Vagina (tissue), 2 donors: ENCODE measurements at regions not wholly inside any gene's neighbourhood (a gene's known extent, or its start where the extent isn't known, plus 50 kb on each side); places are given as distances from the start of the nearest gene placed in this dataset.

Experiments
- DNase-seq, 2 donors: peaks; one replicate each; pipeline ENCODE4 v3.0.0-alpha.2; 2017; ENCODE audit errors: extremely low spot score in 2 of 2
- H3K27ac ChIP-seq: fragments of 200-600 bp; sonication (generic); one replicate; pipeline ENCODE4 v1.5.1; 2019
- H3K27me3 ChIP-seq: fragments of 200-600 bp; sonication (generic); one replicate; pipeline ENCODE4 v1.5.1; 2019
- H3K36me3 ChIP-seq, 2 donors: fragments of 200-600 bp; sonication (generic); one replicate each; pipeline ENCODE4 v1.5.1; 2017 to 2019
- H3K4me1 ChIP-seq: fragments of 200-600 bp; sonication (generic); one replicate; pipeline ENCODE4 v1.5.1; 2019
- H3K4me3 ChIP-seq, 2 donors: fragments of 200-600 bp; sonication (generic); 1 replicate in 1 of 2; 2 replicates in 1 of 2; pipeline ENCODE4 v1.5.1; 2016 to 2019
- H3K9me3 ChIP-seq: fragments of 200-600 bp; sonication (generic); one replicate; pipeline ENCODE4 v1.5.1; 2019
- POLR2A ChIP-seq, 2 donors: fragments of 450-650 bp; IDR thresholded peaks; one replicate each; pipeline ENCODE4 v1.6.1; 2017; ENCODE audit warnings: antibody characterized with exemption in 2 of 2, mild to moderate bottlenecking in 2 of 2, moderate library complexity in 2 of 2
- POLR2AphosphoS5 ChIP-seq, 2 donors: sonication (generic); formaldehyde crosslinking; IDR thresholded peaks; one replicate each; pipeline ENCODE4 v1.9.0; 2017; ENCODE audit warnings: antibody characterized with exemption in 2 of 2, mild to moderate bottlenecking in 2 of 2, low read depth in 1 of 2; ENCODE audit not compliant: insufficient read depth in 1 of 2
- intact Hi-C: fragments of 100-400 bp; cut with DNase I; formaldehyde crosslinking; loops from one replicate; pipeline ENCODE4 v1.15.1; 2023
- TF ChIP-seq, protein P1 (sequence below), 3 experiments: fragments of 450-650 bp in 2 of 3; fragments of 200-600 bp in 1 of 3; sonication (generic) in 1 of 3; IDR thresholded peaks; one replicate each; pipeline ENCODE4 v1.5.1; 2017 to 2019; ENCODE audit warnings: antibody characterized with exemption in 3 of 3, mild to moderate bottlenecking in 2 of 3, moderate library complexity in 2 of 3

DNA sequence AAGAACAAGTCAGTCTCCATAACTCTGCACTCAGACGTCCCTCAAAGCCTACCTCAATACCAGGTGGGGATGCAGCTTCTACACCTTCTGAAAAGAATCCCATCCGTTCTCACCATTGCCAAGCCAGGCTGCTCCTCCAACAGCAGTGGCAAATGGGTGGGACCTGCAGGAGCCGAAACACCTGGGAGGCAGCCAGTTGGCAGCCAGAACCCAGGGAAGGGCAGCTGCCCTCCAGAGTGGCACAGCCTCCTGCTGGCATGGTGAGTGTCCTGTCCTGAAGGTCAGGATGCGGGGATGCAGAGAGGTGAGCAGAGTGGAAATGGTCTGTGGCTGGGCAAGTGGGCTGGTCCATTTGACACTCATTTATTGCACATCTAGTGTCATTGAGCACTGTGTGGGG is 210.6 kb upstream of the CDH4 start:
- no peaks in the 10 kb centered on the region for H3K4me1 ChIP-seq
- H3K27ac ChIP-seq = no peak overlapping the region
- H3K9me3 ChIP-seq = no peaks in the 10 kb centered on the region
- no peak overlapping the region for H3K4me3 ChIP-seq
- intact Hi-C loops = no loop called here
- no peaks in the 10 kb centered on the region for H3K27me3 ChIP-seq
- TF ChIP-seq POLR2A (IDR thresholded peaks at IDR 0.05) (no peak), POLR2AphosphoS5 (IDR thresholded peaks at IDR 0.05; ENCODE audit: insufficient read depth in 1 of 2, low read depth in 1 of 2) (no peak)
- TF ChIP-seq, protein P1, sequence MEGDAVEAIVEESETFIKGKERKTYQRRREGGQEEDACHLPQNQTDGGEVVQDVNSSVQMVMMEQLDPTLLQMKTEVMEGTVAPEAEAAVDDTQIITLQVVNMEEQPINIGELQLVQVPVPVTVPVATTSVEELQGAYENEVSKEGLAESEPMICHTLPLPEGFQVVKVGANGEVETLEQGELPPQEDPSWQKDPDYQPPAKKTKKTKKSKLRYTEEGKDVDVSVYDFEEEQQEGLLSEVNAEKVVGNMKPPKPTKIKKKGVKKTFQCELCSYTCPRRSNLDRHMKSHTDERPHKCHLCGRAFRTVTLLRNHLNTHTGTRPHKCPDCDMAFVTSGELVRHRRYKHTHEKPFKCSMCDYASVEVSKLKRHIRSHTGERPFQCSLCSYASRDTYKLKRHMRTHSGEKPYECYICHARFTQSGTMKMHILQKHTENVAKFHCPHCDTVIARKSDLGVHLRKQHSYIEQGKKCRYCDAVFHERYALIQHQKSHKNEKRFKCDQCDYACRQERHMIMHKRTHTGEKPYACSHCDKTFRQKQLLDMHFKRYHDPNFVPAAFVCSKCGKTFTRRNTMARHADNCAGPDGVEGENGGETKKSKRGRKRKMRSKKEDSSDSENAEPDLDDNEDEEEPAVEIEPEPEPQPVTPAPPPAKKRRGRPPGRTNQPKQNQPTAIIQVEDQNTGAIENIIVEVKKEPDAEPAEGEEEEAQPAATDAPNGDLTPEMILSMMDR (IDR thresholded peaks at IDR 0.05) = no peak
- no peaks in the 10 kb centered on the region for H3K36me3 ChIP-seq
- no peak for DNase-seq

GRCh38 chr20:61042506-61043385 is 209.3 kb upstream of the CDH4 start:
- no peaks in the 10 kb centered on the region for H3K36me3 ChIP-seq
- H3K9me3 ChIP-seq = no peaks in the 10 kb centered on the region
- intact Hi-C loops = no loop called here
- no peaks in the 10 kb centered on the region for H3K27me3 ChIP-seq
- TF ChIP-seq, protein P1 (IDR thresholded peaks at IDR 0.05) = no peak
- TF ChIP-seq POLR2A (IDR thresholded peaks at IDR 0.05) (no peak), POLR2AphosphoS5 (IDR thresholded peaks at IDR 0.05; ENCODE audit: insufficient read depth in 1 of 2, low read depth in 1 of 2) (no peak)
- DNase-seq = no peak
- no peaks in the 10 kb centered on the region for H3K4me1 ChIP-seq
- no peak overlapping the region for H3K4me3 ChIP-seq
- H3K27ac ChIP-seq = no peak overlapping the region

DNA sequence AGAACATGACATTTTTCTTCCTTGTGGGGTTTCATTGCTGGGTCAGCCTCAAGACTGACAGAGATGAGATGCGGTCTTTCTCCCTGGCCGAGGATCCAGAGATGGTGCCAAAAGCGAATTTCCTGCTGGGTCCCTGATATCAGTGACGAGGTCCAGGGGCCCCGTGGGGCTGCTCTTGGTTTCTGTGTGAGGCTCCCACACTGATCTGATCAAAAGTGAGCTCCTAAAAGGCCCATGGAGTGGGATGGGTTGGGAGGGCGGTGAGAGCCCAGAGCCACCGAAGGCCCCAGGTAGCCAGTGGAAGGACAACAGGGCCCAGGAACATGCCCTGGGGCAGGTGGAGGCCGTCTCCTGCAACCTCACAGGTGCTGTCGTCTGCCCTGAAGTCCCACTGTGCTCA is 208.4 kb upstream of the CDH4 start:
- no peaks in the 10 kb centered on the region for H3K36me3 ChIP-seq
- no peak overlapping the region for H3K27ac ChIP-seq
- no peak for TF ChIP-seq POLR2A (IDR thresholded peaks at IDR 0.05)
- TF ChIP-seq, protein P1 (IDR thresholded peaks at IDR 0.05) = no peak
- TF ChIP-seq POLR2AphosphoS5 (IDR thresholded peaks at IDR 0.05; ENCODE audit: insufficient read depth in 1 of 2, low read depth in 1 of 2) = no peak
- intact Hi-C loops = no loop called here
- no peaks in the 10 kb centered on the region for H3K4me1 ChIP-seq
- H3K9me3 ChIP-seq = no peaks in the 10 kb centered on the region
- no peak overlapping the region for H3K4me3 ChIP-seq
- no peak for DNase-seq
- no peaks in the 10 kb centered on the region for H3K27me3 ChIP-seq

DNA sequence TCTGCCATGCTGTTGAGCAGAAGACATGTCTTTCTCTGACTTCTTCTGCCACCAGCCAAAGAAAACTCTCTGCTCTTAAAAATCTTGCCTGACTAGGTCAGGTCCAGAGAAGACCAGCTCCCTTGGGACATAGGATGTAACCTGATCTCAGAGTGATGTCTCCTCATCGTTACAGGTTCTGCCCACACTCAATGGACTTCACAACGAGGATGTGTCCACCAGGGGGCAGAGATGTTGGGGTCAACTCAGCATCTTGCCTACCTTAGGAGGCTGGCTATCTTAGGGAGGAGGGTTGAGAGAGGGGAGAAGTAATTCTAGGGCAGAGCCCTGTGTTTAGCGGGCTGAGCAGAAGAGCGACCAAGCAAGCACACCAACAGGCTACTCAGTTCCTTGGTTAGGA is 207.6 kb upstream of the CDH4 start:
- Histone ChIP-seq H3K27ac (no peak overlapping the region), H3K4me3 (no peak overlapping the region), H3K4me1 (no peaks in the 10 kb centered on the region), H3K9me3 (no peaks in the 10 kb centered on the region), H3K27me3 (no peaks in the 10 kb centered on the region), H3K36me3 (no peaks in the 10 kb centered on the region)
- no peak for DNase-seq
- intact Hi-C loops = no loop called here
- TF ChIP-seq, protein P1 (IDR thresholded peaks at IDR 0.05) = no peak
- TF ChIP-seq POLR2A (IDR thresholded peaks at IDR 0.05) = no peak
- no peak for TF ChIP-seq POLR2AphosphoS5 (IDR thresholded peaks at IDR 0.05; ENCODE audit: insufficient read depth in 1 of 2, low read depth in 1 of 2)

- H3K36me3 ChIP-seq = no peaks in the 10 kb centered on the region
- DNase-seq = no peak
- H3K9me3 ChIP-seq = no peaks in the 10 kb centered on the region
- TF ChIP-seq, protein P1 (IDR thresholded peaks at IDR 0.05) = no peak
- TF ChIP-seq POLR2A (IDR thresholded peaks at IDR 0.05) (no peak), POLR2AphosphoS5 (IDR thresholded peaks at IDR 0.05; ENCODE audit: insufficient read depth in 1 of 2, low read depth in 1 of 2) (no peak)
- no peaks in the 10 kb centered on the region for H3K27me3 ChIP-seq
- intact Hi-C loops = no loop called here
- no peaks in the 10 kb centered on the region for H3K4me1 ChIP-seq
- no peak overlapping the region for H3K4me3 ChIP-seq
- no peak overlapping the region for H3K27ac ChIP-seq
These were observed 207.0 kb upstream of the CDH4 start for GRCh38 chr20:61045091-61045490.
